ENCODE measurements at regions not wholly inside any gene's neighbourhood (a gene's known extent, or its start where the extent isn't known, plus 50 kb on each side); places are given as distances from the start of the nearest gene placed in this dataset.

DNA sequence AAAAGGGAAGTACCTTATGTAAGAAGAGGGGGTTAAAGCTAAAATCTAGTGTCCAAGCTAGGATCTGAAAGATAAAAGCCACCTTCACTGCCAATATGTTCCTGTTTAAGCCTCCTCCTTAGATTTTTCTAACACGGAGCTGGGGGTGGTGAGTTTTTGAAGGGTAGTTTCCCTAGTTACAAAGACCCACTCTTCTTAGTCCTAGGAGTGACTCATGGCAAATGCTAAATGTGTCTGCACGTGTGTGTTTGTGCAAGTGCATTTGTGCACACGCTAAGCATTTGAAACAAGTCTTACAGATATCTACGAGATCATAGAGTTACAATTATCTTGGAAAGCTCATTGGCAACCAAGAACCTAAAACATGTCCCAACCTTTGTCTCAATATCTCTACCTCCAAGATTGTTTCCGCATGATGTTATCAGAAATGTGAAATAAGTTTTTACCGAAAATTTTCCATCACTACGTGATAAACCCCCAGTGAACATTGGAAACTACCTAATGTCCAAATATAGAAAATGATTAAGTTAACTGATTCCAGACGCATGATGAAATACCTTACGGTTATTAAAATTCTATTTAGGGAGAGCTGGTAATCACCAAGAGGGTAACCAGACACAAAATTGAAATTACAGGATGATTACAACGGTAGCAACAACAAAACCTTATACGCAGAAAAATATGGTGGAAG, 78.0 kb upstream of the HRH2 start:
- ChIA-PET POLR2A (no interaction called here), CTCF (interaction anchor here (0.7 kb wide), 1 partner anchor 18 kb away, joined by 3 read pairs; no protein-coding TSS in a partner anchor)
- no peak for DNase-seq (ENCODE audit: extremely low spot score)
- no peak for TF ChIP-seq CTCF (IDR thresholded peaks at IDR 0.05; ENCODE audit: control extremely low read depth, extremely low read depth, low read depth, missing control alignments)

DNA sequence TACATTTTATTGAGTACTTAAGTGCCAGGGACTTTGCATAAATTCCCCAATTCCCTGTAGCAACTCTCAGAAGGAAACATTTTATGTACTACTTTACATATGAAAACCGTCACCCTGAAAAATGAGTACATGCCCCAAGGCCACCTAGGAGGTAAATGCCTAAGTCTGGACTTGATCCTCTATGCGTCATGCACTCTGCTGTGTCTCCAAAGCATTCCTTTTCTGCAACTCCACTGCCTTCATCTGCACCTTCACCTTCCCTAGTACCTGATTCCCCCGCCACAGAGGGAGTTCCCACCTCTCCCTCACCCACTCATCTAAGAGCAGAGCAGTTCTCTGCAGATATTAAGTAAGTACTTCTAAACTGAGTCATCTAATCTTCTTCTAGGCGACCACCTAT, 75.2 kb upstream of the HRH2 start:
- CTCF ChIA-PET, result no interaction called here
- no peak for DNase-seq (ENCODE audit: extremely low spot score)
- POLR2A ChIA-PET, result no interaction called here
- no peak for TF ChIP-seq CTCF (IDR thresholded peaks at IDR 0.05; ENCODE audit: control extremely low read depth, extremely low read depth, low read depth, missing control alignments)

DNA sequence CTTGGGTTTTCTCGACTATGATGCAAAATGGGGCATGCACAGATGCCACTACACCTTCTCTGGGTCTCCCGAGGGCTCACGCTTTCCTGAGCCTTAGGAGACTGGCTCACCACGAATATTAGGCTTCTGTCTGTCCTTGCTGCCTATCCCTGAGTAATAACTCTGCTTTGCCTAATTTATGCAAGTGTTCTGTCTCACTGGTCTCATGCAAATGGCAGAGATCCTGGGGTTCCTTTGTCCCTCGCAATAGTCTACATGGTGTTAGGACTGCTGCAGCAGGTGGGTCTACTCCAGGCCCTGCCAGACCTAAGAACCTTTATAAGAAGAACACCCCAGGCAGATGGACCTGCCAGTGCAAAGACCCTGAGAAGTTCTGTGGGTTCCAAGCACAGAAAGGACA, 72.3 kb upstream of the HRH2 start:
- ChIA-PET POLR2A (no interaction called here), CTCF (no interaction called here)
- no peak for DNase-seq (ENCODE audit: extremely low spot score)
- TF ChIP-seq CTCF (IDR thresholded peaks at IDR 0.05; ENCODE audit: control extremely low read depth, extremely low read depth, low read depth, missing control alignments), result no peak

- CTCF ChIA-PET, result no interaction called here
- POLR2A ChIA-PET, result no interaction called here
- TF ChIP-seq CTCF (IDR thresholded peaks at IDR 0.05; ENCODE audit: control extremely low read depth, extremely low read depth, low read depth, missing control alignments), result no peak
- DNase-seq (ENCODE audit: extremely low spot score), result no peak
Measured at GRCh38 chr5:175588709-175589429, 69.0 kb upstream of the HRH2 start.

DNA sequence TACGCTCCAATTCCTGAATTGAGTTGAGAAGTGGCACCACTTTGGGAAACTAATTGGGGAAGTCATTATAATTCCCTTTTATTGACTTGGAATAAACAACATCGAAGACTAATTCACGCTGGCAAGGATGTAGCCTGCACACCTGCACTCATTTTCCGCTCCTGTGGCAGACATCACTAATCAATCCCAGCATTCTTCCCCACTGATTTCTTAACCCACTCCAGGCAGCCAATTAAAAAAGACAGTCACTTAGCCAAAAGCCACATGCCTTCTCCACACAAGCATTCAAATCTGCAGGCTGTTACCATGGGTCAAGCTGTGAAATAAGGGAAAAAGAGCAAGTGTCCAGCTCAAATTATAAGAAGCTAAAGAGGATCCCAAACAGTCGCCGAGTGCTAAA, 68.2 kb upstream of the HRH2 start:
- ChIA-PET CTCF (no interaction called here), POLR2A (no interaction called here)
- no peak for DNase-seq (ENCODE audit: extremely low spot score)
- no peak for TF ChIP-seq CTCF (IDR thresholded peaks at IDR 0.05; ENCODE audit: control extremely low read depth, extremely low read depth, low read depth, missing control alignments)

GRCh38 chr5:175590471-175590881, 67.4 kb upstream of the HRH2 start:
- DNase-seq (ENCODE audit: extremely low spot score), result no peak
- ChIA-PET POLR2A (no interaction called here), CTCF (no interaction called here)
- TF ChIP-seq CTCF (IDR thresholded peaks at IDR 0.05; ENCODE audit: control extremely low read depth, extremely low read depth, low read depth, missing control alignments), result no peak
